ENCODE measurements at regions not wholly inside any gene's neighbourhood (a gene's known extent, or its start where the extent isn't known, plus 50 kb on each side); places are given as distances from the start of the nearest gene placed in this dataset.
"Not testable (repeated sequence)": the region's sequence is repeated elsewhere in the genome, so short reads cannot be mapped to it uniquely, and the experiment has no call there.

DNA sequence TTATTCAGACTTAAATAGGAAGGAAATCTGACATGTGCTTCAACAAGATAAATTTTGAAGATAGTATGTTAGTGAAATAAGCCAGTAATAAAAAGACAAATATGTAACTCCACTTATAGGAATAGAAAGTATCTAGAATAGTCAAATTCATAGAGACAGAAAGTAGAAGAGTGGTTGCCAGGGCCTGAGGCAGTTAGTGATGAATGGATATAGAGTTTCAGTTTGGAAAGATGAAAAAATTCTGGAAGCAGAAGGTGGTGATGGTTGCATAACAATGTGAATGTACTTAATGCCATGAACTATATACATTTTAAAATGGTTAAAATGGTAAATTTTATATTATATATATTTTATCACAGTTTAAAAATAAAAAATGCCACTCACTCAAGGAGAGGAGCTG lies 54.3 kb downstream of the HAND2 start:
- H3K27ac Mint-ChIP-seq = no peak overlapping the region
- no peak overlapping the region for H3K4me3 Mint-ChIP-seq
- H3K36me3 Mint-ChIP-seq (ENCODE audit: low read depth) = no peaks in the 10 kb centered on the region
- CTCF ChIA-PET = no interaction called here
- H3K4me1 Mint-ChIP-seq (ENCODE audit: low read depth) = no peaks in the 10 kb centered on the region
- H3K27me3 Mint-ChIP-seq (ENCODE audit: low read depth) = peaks cover 2% of the 10 kb centered on the region
- no peaks in the 10 kb centered on the region for H3K9me3 Mint-ChIP-seq (ENCODE audit: insufficient read depth)
- POLR2A ChIA-PET = no interaction called here
- ATAC-seq = no peak
- no peak for DNase-seq

DNA sequence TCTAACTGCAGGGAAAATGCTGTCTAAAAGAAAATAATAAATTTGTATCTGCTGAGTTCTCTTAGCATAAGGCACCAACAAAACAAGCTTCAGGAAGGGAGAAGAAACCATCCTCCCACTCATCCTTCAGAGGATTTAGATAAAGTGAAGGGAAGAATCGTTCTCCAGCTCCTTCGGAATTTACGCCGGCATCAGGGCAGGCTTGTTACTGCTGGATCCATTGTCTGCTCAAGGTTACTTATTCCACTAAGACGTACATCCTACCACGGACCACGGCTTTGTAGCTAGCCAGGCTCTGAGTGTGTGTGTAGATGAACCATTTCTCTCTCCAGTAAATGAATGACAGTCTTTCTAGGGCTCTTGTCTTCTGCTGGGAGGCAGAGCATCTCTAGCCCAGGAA lies 60.4 kb downstream of the HAND2 start:
- peaks cover 5% of the 10 kb centered on the region for H3K27me3 Mint-ChIP-seq (ENCODE audit: low read depth)
- H3K4me1 Mint-ChIP-seq (ENCODE audit: low read depth) = no peaks in the 10 kb centered on the region
- no peaks in the 10 kb centered on the region for H3K36me3 Mint-ChIP-seq (ENCODE audit: low read depth)
- POLR2A ChIA-PET = no interaction called here
- H3K4me3 Mint-ChIP-seq = no peak overlapping the region
- CTCF ChIA-PET = no interaction called here
- DNase-seq (no peak), ATAC-seq (no peak)
- no peaks in the 10 kb centered on the region for H3K9me3 Mint-ChIP-seq (ENCODE audit: insufficient read depth)
- no peak overlapping the region for H3K27ac Mint-ChIP-seq

DNA sequence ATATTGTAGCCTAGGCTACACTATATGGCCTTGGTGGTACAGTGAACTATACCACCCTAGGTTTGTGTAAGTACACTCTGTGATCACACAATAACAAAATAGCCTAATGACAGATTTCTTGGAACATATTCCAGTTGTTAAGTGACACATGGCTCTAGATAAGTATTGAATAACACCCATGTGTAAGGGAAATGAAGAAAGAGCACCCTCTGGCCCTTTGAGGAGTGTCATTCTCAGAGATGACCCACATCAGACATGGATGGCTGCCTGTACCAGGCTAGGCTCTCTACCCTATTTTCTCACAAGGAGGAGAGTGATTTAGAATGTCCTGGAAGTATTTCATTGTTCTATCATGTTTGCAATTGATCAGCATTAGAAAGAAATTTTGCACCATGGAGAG lies 61.7 kb downstream of the HAND2 start:
- Mint-ChIP-seq H3K4me3 (no peak overlapping the region), H3K27me3 (ENCODE audit: low read depth) (peaks cover 5% of the 10 kb centered on the region), H3K4me1 (ENCODE audit: low read depth) (no peaks in the 10 kb centered on the region), H3K9me3 (ENCODE audit: insufficient read depth) (no peaks in the 10 kb centered on the region), H3K27ac (no peak overlapping the region), H3K36me3 (ENCODE audit: low read depth) (no peaks in the 10 kb centered on the region)
- DNase-seq = no peak
- ChIA-PET CTCF (no interaction called here), POLR2A (no interaction called here)
- ATAC-seq = no peak

DNA sequence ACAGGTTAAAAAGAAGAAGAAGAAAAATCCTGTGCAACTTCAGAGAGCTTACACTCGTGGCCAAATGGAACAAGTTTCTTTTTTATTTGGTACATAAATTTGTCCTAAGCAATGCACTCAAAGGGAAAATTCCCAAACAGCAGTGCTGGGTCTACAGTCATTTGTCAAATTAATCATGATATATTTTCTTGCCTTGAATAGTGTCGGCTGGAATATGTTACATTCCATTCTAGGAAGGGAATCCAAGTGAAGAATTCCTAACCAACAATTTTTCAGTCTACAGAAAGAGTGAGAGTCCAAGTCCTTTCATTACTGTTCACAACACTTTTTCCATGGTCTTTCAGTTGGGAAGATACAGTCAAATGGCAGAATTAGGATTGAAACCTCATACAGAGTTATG lies 63.9 kb downstream of the HAND2 start:
- Mint-ChIP-seq H3K27ac (no peak overlapping the region), H3K27me3 (ENCODE audit: low read depth) (peaks cover 5% of the 10 kb centered on the region), H3K4me3 (no peak overlapping the region), H3K4me1 (ENCODE audit: low read depth) (no peaks in the 10 kb centered on the region), H3K9me3 (ENCODE audit: insufficient read depth) (no peaks in the 10 kb centered on the region), H3K36me3 (ENCODE audit: low read depth) (no peaks in the 10 kb centered on the region)
- ChIA-PET POLR2A (no interaction called here), CTCF (no interaction called here)
- ATAC-seq = no peak
- DNase-seq = no peak

DNA sequence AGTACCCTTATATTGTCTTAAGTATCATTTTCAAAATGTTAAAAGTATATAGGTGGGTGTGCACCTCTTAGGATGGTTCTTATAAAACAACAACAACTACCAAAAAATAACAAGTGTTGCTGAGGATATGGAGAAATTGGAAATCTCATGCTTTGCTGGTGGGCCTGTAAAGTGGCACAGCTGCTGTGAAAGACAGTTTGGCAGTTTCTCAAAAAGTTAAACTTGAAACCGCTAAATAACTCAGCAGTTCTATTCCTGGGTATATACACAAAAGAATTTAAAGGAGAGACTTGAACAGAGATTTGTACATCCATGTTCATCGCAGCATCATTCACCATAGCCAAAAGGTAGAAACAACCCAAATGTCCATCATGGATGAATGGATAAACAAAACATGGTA lies 65.5 kb downstream of the HAND2 start:
- ChIA-PET POLR2A (no interaction called here), CTCF (no interaction called here)
- no peaks in the 10 kb centered on the region for H3K36me3 Mint-ChIP-seq (ENCODE audit: low read depth)
- no peak for DNase-seq
- H3K4me1 Mint-ChIP-seq (ENCODE audit: low read depth) = no peaks in the 10 kb centered on the region
- H3K27ac Mint-ChIP-seq = no peak overlapping the region
- no peak for ATAC-seq
- H3K4me3 Mint-ChIP-seq = no peak overlapping the region
- peaks cover 7% of the 10 kb centered on the region for H3K27me3 Mint-ChIP-seq (ENCODE audit: low read depth)
- no peaks in the 10 kb centered on the region for H3K9me3 Mint-ChIP-seq (ENCODE audit: insufficient read depth)

DNA sequence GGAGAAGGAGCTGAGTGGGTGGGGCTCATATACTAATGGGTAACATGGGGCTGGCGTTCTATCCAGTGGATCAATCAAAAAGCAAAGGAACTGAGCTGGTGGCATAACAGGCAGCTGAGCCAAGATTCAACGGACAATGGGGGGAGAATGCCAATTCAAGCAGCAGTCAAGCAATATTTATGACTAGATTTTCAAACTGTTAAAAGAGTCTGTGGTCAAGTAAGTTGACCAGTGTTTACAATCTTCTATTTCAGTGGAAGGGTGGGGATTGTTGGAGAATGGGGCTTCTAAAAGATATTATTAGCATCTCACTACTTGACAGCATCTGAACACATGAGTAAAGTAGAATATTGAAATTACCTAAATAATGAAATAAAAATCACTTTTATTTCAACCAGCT lies 64.9 kb upstream of the SCRG1 start:
- Mint-ChIP-seq H3K27ac (no peak overlapping the region), H3K4me3 (no peak overlapping the region), H3K4me1 (ENCODE audit: low read depth) (no peaks in the 10 kb centered on the region), H3K9me3 (ENCODE audit: insufficient read depth) (no peaks in the 10 kb centered on the region), H3K36me3 (ENCODE audit: low read depth) (no peaks in the 10 kb centered on the region), H3K27me3 (ENCODE audit: low read depth) (peaks cover 7% of the 10 kb centered on the region)
- ATAC-seq (no peak), DNase-seq (no peak)
- ChIA-PET CTCF (no interaction called here), POLR2A (no interaction called here)

DNA sequence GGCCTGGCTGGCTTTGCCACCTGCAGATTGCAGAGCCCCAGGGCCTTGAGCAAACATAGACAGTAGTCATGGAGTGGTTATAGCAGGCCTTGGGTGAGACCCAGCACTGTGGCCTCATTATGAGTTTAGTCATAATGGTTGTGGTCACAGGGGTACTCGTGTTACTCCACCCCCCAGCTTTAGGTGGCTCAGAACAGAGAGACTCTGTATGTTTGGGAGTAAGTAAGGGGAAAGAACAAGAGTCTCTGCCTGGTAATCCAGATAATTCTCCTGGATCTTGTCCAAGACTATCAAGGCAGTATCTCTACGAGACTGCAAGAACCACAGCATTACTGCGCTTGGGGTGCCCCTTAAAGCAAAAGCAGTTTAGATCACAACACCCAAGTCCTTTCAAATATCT lies 62.3 kb upstream of the SCRG1 start:
- no peak overlapping the region for H3K27ac Mint-ChIP-seq
- DNase-seq (no peak), ATAC-seq (no peak)
- ChIA-PET CTCF (no interaction called here), POLR2A (no interaction called here)
- peaks cover 2% of the 10 kb centered on the region for H3K27me3 Mint-ChIP-seq (ENCODE audit: low read depth)
- H3K36me3 Mint-ChIP-seq (ENCODE audit: low read depth) = no peaks in the 10 kb centered on the region
- no peaks in the 10 kb centered on the region for H3K9me3 Mint-ChIP-seq (ENCODE audit: insufficient read depth)
- H3K4me1 Mint-ChIP-seq (ENCODE audit: low read depth) = no peaks in the 10 kb centered on the region
- H3K4me3 Mint-ChIP-seq = no peak overlapping the region

DNA sequence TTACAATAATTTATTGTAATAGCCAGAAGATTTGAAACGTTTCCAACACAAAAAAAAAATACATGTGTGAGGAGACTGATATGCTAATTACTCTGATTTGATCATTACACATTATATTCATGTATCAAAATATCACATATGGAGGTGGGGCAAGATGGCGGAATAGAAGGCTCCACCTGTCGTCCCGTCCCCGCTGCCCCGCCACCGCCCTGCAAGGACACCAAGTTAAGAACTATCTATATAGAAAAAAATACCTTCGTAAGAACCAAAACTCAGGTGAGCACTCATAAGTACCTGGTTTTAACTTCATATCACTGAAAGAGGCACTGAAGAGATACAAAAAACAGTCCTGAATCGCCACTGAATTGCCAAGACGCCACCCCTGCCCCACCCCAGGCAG lies 60.9 kb upstream of the SCRG1 start:
- no peak for ATAC-seq
- no peak for DNase-seq
- ChIA-PET POLR2A (no interaction called here), CTCF (no interaction called here)
- Mint-ChIP-seq H3K36me3 (ENCODE audit: low read depth) (no peaks in the 10 kb centered on the region), H3K9me3 (ENCODE audit: insufficient read depth) (no peaks in the 10 kb centered on the region), H3K27ac (no peak overlapping the region), H3K4me3 (no peak overlapping the region), H3K27me3 (ENCODE audit: low read depth) (peaks cover 2% of the 10 kb centered on the region), H3K4me1 (ENCODE audit: low read depth) (no peaks in the 10 kb centered on the region)

DNA sequence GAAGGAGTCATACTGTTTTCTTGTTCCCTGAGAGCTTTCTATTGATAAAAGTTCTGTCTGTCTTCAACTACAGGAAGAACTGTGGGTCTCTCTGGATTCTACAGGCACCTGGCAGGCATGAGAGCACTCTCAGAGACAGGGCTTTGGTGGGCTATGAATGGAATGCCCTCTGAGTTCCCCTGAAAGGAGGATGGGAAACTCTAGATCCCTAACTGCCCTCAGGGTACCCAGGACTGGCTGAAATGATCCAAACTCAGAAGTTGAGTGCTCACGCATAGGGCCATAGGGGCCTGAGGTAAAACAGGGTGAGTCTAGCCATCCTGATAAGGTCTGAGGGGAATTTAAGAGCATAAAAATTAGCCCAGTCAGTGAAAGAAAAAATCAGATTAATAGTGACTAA lies 59.0 kb upstream of the SCRG1 start:
- CTCF ChIA-PET = no interaction called here
- Mint-ChIP-seq H3K4me1 (ENCODE audit: low read depth) (no peaks in the 10 kb centered on the region), H3K4me3 (no peak overlapping the region), H3K27me3 (ENCODE audit: low read depth) (peaks cover 2% of the 10 kb centered on the region), H3K36me3 (ENCODE audit: low read depth) (no peaks in the 10 kb centered on the region), H3K27ac (no peak overlapping the region), H3K9me3 (ENCODE audit: insufficient read depth) (no peaks in the 10 kb centered on the region)
- DNase-seq (no peak), ATAC-seq (no peak)
- POLR2A ChIA-PET = no interaction called here

DNA sequence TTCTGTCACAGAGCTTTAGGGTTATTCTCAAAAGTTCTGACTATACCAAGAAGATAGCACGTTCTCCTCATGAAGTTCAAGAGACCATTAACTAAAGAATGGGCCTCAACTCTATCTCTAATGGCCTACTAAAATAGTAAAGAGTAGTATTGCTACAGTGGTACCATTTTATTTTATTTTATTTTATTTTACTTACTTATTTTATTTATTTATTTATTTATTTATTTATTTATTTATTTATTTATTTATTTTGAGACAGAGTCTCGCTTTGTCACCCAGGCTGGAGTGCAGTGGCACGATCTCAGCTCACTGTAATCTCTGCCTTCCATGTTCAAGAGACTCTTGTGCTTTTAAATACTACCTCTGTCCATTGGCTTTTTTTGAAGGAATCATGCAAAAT lies 52.5 kb upstream of the SCRG1 start:
- H3K9me3 Mint-ChIP-seq (ENCODE audit: insufficient read depth); POLR2A ChIA-PET; H3K4me3 Mint-ChIP-seq; ATAC-seq; H3K27me3 Mint-ChIP-seq (ENCODE audit: low read depth); H3K4me1 Mint-ChIP-seq (ENCODE audit: low read depth); H3K36me3 Mint-ChIP-seq (ENCODE audit: low read depth); H3K27ac Mint-ChIP-seq; DNase-seq: not testable (repeated sequence)
- CTCF ChIA-PET = interaction anchor here (1.8 kb wide), 1 partner anchor 31 kb away, joined by 5 read pairs; no protein-coding TSS in a partner anchor

DNA sequence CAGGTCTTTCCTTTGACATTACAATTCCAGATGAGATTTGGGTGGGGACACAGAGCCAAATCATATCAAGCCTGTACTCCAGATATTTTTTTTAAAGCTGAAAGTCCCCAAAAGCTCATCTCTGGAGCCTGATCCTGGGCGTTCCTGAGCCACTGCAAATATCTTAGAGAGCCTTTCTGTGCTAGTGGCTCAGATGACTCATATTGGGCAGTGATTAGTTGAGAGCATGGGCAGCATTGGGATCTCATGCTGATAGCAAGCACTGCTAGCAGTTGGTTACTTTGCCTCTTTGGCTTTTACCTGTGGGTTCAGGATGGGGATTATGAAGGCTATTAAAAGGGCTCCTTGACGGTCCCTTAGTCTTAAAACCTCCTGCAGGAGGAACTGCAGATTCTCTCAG lies 51.4 kb upstream of the SCRG1 start:
- Mint-ChIP-seq H3K4me1 (ENCODE audit: low read depth) (no peaks in the 10 kb centered on the region), H3K27ac (no peak overlapping the region), H3K4me3 (no peak overlapping the region), H3K36me3 (ENCODE audit: low read depth) (no peaks in the 10 kb centered on the region), H3K27me3 (ENCODE audit: low read depth) (no peaks in the 10 kb centered on the region), H3K9me3 (ENCODE audit: insufficient read depth) (no peaks in the 10 kb centered on the region)
- ChIA-PET CTCF (interaction anchor here (1.1 to 1.8 kb wide), 3 partner anchors 25 to 149 kb away, joined by 3 to 5 read pairs (median 3); no protein-coding TSS in a partner anchor), POLR2A (no interaction called here)
- ATAC-seq = no peak
- DNase-seq = no peak

DNA sequence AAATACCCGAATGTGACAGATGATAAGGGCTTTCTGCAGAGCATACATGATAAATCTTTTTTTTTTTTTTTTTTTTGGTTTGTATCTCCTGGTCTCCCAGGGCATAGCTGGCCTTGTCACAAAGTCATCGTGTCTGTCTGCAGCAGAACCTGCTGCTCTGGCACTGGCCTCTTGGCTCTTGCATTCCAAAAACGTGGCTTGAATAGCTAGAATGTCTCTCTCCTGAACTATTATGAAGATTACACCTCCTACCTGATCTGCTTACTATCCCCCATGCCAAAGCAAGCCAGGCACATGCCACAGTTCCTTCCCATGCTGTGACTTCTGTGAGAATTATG lies 50.4 kb upstream of the SCRG1 start:
- H3K4me1 Mint-ChIP-seq (ENCODE audit: low read depth) = no peaks in the 10 kb centered on the region
- H3K27me3 Mint-ChIP-seq (ENCODE audit: low read depth) = no peaks in the 10 kb centered on the region
- ATAC-seq = no peak
- no peak overlapping the region for H3K27ac Mint-ChIP-seq
- ChIA-PET POLR2A (no interaction called here), CTCF (interaction anchor here (1.2 kb wide), 1 partner anchor 148 kb away, joined by 3 read pairs; no protein-coding TSS in a partner anchor)
- no peak for DNase-seq
- H3K9me3 Mint-ChIP-seq (ENCODE audit: insufficient read depth) = no peaks in the 10 kb centered on the region
- no peak overlapping the region for H3K4me3 Mint-ChIP-seq
- no peaks in the 10 kb centered on the region for H3K36me3 Mint-ChIP-seq (ENCODE audit: low read depth)

DNA sequence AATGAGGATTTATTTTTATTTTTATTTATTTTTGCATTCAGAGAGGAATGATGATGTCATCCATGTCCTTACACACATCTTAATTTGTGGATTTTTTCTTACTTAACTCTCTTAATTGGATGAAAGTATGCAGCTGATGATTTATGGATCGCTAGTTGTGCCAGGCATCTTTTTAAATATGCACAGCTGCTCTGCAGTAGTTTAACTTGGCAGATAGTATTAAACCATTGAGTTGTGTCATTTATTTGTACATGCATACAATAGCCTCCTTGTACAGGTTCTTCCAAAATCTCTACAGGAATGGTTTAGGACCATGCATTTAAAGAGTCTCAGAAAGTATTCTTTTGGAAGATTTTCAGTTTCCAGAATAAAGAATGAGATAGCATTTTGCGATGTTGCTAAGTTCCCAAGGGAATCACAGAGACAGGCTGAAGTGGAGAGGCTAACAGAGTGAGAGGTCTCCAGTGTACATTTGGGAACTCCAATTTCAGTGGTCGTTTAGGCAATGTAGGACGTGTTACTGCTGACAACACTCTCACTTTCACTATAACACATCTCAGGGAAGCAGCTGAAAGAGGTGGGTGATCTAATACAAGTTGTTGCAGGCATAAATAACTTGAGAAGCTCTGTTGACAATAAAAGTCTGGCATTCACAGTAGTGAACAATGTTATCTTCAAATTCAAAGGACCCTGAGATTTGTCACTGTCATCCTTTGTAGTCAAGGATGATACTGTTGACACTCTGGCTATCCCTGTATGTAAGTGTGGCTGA lies 49.9 kb upstream of the SCRG1 start:
- H3K27ac Mint-ChIP-seq = no peak overlapping the region
- H3K36me3 Mint-ChIP-seq (ENCODE audit: low read depth) = no peaks in the 10 kb centered on the region
- DNase-seq (no peak), ATAC-seq (no peak)
- POLR2A ChIA-PET = no interaction called here
- no peaks in the 10 kb centered on the region for H3K9me3 Mint-ChIP-seq (ENCODE audit: insufficient read depth)
- H3K27me3 Mint-ChIP-seq (ENCODE audit: low read depth) = no peaks in the 10 kb centered on the region
- H3K4me1 Mint-ChIP-seq (ENCODE audit: low read depth) = no peaks in the 10 kb centered on the region
- H3K4me3 Mint-ChIP-seq = no peak overlapping the region
- CTCF ChIA-PET = interaction anchor here (1.2 kb wide), 1 partner anchor 147 kb away, joined by 3 read pairs; no protein-coding TSS in a partner anchor

All from activated CD8-positive, alpha-beta T cell treated with anti-CD3 and anti-CD28 coated beads, Interleukin-2, amount 10 ng/mL, durations not matched to agents 7 days and 5 days (primary cell).